ENCODE measurements at regions not wholly inside any gene's neighbourhood (a gene's known extent, or its start where the extent isn't known, plus 50 kb on each side); places are given as distances from the start of the nearest gene placed in this dataset.

DNA sequence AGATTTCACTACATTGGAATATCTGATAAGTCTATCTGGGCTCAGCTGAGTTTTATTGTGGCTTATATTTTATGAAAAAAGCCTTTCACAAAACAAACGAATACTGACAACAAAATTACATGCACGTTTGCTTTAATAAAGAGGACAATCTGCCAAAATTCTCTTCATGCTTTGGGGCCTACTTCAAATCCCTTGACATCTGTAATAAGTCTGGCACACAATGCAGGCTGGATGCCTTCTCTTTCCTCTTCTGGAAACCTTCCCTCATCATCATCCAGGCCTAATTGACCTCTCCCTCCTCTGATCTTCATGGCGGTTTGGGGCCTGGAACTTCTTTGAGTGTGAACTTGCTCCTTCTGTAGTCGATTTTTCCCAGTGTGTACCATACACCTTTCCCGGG is 70.3 kb downstream of the MAP10 start:
- TF ChIP-seq POLR2AphosphoS5 (IDR thresholded peaks at IDR 0.05; ENCODE audit: low read depth) = no peak
- TF ChIP-seq GABPA (IDR thresholded peaks at IDR 0.05; ENCODE audit: low read depth) = no peak
- TF ChIP-seq, protein P1, sequence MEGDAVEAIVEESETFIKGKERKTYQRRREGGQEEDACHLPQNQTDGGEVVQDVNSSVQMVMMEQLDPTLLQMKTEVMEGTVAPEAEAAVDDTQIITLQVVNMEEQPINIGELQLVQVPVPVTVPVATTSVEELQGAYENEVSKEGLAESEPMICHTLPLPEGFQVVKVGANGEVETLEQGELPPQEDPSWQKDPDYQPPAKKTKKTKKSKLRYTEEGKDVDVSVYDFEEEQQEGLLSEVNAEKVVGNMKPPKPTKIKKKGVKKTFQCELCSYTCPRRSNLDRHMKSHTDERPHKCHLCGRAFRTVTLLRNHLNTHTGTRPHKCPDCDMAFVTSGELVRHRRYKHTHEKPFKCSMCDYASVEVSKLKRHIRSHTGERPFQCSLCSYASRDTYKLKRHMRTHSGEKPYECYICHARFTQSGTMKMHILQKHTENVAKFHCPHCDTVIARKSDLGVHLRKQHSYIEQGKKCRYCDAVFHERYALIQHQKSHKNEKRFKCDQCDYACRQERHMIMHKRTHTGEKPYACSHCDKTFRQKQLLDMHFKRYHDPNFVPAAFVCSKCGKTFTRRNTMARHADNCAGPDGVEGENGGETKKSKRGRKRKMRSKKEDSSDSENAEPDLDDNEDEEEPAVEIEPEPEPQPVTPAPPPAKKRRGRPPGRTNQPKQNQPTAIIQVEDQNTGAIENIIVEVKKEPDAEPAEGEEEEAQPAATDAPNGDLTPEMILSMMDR (IDR thresholded peaks at IDR 0.05; ENCODE audit: insufficient read depth, low read length) = no peak
- TF ChIP-seq SPI1 (IDR thresholded peaks at IDR 0.05; ENCODE audit: borderline replicate concordance, low read depth) = no peak
- TF ChIP-seq, protein P2, sequence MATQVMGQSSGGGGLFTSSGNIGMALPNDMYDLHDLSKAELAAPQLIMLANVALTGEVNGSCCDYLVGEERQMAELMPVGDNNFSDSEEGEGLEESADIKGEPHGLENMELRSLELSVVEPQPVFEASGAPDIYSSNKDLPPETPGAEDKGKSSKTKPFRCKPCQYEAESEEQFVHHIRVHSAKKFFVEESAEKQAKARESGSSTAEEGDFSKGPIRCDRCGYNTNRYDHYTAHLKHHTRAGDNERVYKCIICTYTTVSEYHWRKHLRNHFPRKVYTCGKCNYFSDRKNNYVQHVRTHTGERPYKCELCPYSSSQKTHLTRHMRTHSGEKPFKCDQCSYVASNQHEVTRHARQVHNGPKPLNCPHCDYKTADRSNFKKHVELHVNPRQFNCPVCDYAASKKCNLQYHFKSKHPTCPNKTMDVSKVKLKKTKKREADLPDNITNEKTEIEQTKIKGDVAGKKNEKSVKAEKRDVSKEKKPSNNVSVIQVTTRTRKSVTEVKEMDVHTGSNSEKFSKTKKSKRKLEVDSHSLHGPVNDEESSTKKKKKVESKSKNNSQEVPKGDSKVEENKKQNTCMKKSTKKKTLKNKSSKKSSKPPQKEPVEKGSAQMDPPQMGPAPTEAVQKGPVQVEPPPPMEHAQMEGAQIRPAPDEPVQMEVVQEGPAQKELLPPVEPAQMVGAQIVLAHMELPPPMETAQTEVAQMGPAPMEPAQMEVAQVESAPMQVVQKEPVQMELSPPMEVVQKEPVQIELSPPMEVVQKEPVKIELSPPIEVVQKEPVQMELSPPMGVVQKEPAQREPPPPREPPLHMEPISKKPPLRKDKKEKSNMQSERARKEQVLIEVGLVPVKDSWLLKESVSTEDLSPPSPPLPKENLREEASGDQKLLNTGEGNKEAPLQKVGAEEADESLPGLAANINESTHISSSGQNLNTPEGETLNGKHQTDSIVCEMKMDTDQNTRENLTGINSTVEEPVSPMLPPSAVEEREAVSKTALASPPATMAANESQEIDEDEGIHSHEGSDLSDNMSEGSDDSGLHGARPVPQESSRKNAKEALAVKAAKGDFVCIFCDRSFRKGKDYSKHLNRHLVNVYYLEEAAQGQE (IDR thresholded peaks at IDR 0.05; ENCODE audit: insufficient replicate concordance, low read depth) = no peak
- DNase-seq (ENCODE audit: low read depth in 1 of 2, low spot score in 1 of 2) = no peak
- H3K27ac ChIP-seq (replicated peaks) = no peak overlapping the region
- no peaks in the 10 kb centered on the region for H3K27me3 ChIP-seq (ENCODE audit: insufficient read depth, poor library complexity, severe bottlenecking)
- no peak overlapping the region for H3K4me3 ChIP-seq (replicated peaks; ENCODE audit: insufficient read depth, low read length)

DNA sequence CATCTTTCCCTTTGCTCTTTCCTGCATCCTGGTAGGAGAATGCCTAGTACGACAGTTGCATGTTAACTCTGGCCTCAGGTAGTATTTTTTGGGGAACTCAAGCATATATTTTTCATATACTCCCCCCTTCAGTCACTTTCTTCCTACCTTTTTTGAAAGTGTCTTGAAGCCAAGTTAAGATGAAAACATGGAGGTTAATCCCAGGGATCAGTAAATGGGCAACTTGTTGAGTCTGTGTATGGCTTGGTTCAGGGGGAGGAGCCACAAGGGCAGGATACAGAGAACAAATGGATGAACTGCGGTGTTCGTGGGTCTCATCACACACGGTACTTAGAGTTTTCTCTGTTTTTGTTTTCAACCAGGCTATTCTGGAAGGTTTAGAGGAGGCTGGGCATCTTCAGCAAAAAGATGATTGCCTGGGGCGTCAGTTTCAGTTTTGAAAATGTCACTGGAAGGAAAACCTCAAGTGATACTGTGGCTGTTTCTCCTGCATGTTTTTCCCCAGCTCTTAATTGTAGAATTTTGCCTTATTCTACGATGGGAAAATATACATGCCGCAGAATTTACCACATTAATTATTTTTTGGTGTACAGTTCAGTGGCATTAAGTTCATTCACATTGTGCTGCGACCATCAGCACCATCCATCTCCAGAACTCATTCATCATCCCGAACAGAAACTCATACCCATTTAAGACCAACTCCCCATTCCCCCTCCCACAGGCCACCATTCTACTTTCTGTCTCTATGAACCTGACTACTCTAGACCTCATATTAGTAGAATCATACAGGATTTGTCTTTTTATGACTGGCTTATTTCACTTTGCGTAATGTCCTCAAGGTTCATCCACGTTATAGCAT is 71.5 kb downstream of the MAP10 start:
- Histone ChIP-seq H3K27ac (replicated peaks) (no peak overlapping the region), H3K4me3 (replicated peaks; ENCODE audit: insufficient read depth, low read length) (no peak overlapping the region), H3K27me3 (ENCODE audit: insufficient read depth, poor library complexity, severe bottlenecking) (no peaks in the 10 kb centered on the region)
- no peak for TF ChIP-seq GABPA (IDR thresholded peaks at IDR 0.05; ENCODE audit: low read depth)
- no peak for DNase-seq (ENCODE audit: low read depth in 1 of 2, low spot score in 1 of 2)

DNA sequence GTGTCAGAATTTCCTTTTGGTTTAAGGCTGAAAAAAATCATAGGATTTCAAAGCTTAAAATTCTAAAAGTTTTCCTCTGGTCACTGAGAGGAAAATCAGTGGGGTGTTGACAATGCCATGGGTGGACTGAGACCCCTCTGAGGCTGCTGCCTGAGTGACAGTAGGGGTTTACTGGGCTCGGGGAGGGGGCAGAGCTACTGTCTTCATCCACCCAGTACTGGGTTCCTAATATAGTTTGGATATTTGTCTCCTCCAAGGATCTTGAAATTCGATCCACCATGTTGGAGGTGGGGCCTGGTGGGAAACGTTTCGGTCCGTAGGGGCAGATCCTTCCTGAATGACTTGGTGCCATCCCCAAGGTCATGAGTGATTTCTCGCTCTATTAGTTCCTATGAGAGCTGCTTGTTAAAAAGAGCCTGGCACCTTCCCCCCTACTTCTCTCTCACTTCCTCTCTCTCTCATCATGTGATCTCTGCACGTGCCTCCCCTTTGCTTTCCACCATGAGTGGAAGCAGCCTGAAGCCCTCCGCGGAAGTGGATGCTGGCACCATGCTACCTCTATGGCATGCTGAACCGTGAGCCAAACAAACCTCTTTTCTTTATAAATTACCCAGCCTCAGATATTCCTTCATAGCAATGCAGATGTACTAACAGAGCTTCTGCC is 72.3 kb downstream of the MAP10 start:
- H3K4me3 ChIP-seq (replicated peaks; ENCODE audit: insufficient read depth, low read length) = no peak overlapping the region
- no peaks in the 10 kb centered on the region for H3K27me3 ChIP-seq (ENCODE audit: insufficient read depth, poor library complexity, severe bottlenecking)
- TF ChIP-seq, protein P1 (IDR thresholded peaks at IDR 0.05; ENCODE audit: insufficient read depth, low read length) = no peak
- TF ChIP-seq, protein P2 (IDR thresholded peaks at IDR 0.05; ENCODE audit: insufficient replicate concordance, low read depth) = no peak
- 0 out of 2 replicates have a peak, but pooled peaks have one; percentile 28 for TF ChIP-seq SPI1 (IDR thresholded peaks at IDR 0.05; ENCODE audit: borderline replicate concordance, low read depth)
- TF ChIP-seq POLR2AphosphoS5 (IDR thresholded peaks at IDR 0.05; ENCODE audit: low read depth) = no peak
- no peak for DNase-seq (ENCODE audit: low read depth in 1 of 2, low spot score in 1 of 2)
- no peak overlapping the region for H3K27ac ChIP-seq (replicated peaks)

DNA sequence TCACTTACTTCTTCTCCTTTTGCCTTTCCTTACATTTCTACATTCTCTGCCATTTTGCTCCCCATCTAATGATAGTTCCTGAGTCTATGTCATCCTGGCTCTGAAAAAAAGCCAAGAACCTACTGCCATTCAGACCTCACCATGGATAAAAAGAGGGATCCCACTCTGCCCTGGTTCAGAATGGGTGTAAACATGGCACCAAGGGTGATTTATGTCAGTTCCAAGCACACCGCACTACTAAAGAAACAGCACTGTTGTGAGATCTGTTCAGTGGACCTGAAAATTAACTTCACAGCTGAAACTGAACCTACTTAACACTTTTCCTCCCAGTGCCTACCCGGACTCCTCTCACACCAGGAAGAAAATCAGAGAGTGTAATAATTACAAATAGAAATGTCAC is 72.3 kb upstream of the NTPCR start:
- no peak for DNase-seq (ENCODE audit: low read depth in 1 of 2, low spot score in 1 of 2)
- Histone ChIP-seq H3K27me3 (ENCODE audit: insufficient read depth, poor library complexity, severe bottlenecking) (no peaks in the 10 kb centered on the region), H3K4me3 (replicated peaks; ENCODE audit: insufficient read depth, low read length) (no peak overlapping the region), H3K27ac (replicated peaks) (no peak overlapping the region)
- no peak for TF ChIP-seq SPI1 (IDR thresholded peaks at IDR 0.05; ENCODE audit: borderline replicate concordance, low read depth)
- TF ChIP-seq, protein P1 (IDR thresholded peaks at IDR 0.05; ENCODE audit: insufficient read depth, low read length) = no peak
- no peak for TF ChIP-seq GABPA (IDR thresholded peaks at IDR 0.05; ENCODE audit: low read depth)
- TF ChIP-seq, protein P2 (IDR thresholded peaks at IDR 0.05; ENCODE audit: insufficient replicate concordance, low read depth) = no peak
- no peak for TF ChIP-seq POLR2AphosphoS5 (IDR thresholded peaks at IDR 0.05; ENCODE audit: low read depth)

Data from HL-60 (cell line).